Peyer's patch (tissue), 4 donors: ENCODE measurements at regions not wholly inside any gene's neighbourhood (a gene's known extent, or its start where the extent isn't known, plus 50 kb on each side); places are given as distances from the start of the nearest gene placed in this dataset.
"Not testable (repeated sequence)": the region's sequence is repeated elsewhere in the genome, so short reads cannot be mapped to it uniquely, and the experiment has no call there.

ENCODE experiments used
- POLR2A ChIP-seq, 2 donors: fragments of 450-650 bp; IDR thresholded peaks; one replicate each; pipeline ENCODE4 v1.5.1; 2017; ENCODE audit warnings: antibody characterized with exemption in 2 of 2, mild to moderate bottlenecking in 2 of 2, moderate library complexity in 2 of 2
- TF ChIP-seq, protein P1 (sequence below), 6 experiments: fragments of 450-650 bp in 4 of 6; fragments of 200-600 bp in 2 of 6; sonication (generic) in 1 of 6; IDR thresholded peaks; one replicate each; pipeline ENCODE4 v1.5.1; 2017 to 2019; ENCODE audit warnings: antibody characterized with exemption in 6 of 6, mild to moderate bottlenecking in 3 of 6, moderate library complexity in 1 of 6

DNA sequence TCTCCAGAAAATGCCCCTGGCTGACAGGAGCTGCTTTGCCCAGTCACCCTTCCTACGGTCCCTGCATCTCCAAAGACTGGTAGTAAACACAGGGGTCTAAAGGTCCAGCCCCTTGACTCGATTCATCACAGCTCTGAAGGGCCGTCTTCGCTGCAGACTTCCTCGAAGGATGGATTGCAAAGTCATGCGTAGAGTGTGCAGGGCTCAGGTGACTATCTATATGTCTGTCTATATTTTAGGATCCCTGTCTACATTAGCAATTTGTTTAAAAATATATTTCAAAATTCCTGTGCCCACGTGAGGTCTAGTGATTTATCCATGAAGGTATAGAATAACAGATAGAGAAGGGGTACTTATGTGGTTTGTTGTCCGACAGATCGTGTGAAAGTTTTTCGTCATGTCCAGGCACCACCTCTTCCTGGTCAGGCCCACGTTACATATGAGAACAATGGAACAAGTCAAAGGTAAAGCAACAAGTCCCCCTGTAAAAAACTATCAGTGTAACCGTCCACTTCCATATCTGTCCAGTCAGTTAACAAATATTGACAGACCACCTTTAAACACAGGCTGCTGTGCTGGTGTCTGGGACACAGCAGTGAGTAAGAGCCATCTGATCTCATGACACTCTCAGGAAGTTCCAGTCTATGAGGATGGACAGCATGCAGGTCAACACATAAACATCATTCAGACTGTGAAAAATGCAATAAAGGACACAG is 127.7 kb upstream of the SULF2 start:
- TF ChIP-seq, protein P1, sequence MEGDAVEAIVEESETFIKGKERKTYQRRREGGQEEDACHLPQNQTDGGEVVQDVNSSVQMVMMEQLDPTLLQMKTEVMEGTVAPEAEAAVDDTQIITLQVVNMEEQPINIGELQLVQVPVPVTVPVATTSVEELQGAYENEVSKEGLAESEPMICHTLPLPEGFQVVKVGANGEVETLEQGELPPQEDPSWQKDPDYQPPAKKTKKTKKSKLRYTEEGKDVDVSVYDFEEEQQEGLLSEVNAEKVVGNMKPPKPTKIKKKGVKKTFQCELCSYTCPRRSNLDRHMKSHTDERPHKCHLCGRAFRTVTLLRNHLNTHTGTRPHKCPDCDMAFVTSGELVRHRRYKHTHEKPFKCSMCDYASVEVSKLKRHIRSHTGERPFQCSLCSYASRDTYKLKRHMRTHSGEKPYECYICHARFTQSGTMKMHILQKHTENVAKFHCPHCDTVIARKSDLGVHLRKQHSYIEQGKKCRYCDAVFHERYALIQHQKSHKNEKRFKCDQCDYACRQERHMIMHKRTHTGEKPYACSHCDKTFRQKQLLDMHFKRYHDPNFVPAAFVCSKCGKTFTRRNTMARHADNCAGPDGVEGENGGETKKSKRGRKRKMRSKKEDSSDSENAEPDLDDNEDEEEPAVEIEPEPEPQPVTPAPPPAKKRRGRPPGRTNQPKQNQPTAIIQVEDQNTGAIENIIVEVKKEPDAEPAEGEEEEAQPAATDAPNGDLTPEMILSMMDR (IDR thresholded peaks at IDR 0.05), result not testable (repeated sequence)
- not testable (repeated sequence) for TF ChIP-seq POLR2A (IDR thresholded peaks at IDR 0.05)
